Neural crest cell (in vitro differentiated cells): ENCODE measurements at regions not wholly inside any gene's neighbourhood (a gene's known extent, or its start where the extent isn't known, plus 50 kb on each side); places are given as distances from the start of the nearest gene placed in this dataset.

Experiments used
- DNase-seq: peaks from one replicate; pipeline ENCODE4 v3.0.0; 2021; ENCODE audit warnings: low read depth, mixed read lengths, low spot score
- H3K27ac Mint-ChIP-seq: one replicate; pipeline ENCODE4 v1.8.0; 2021; ENCODE audit warnings: mild to moderate bottlenecking, mixed read lengths; ENCODE audit not compliant: unreplicated experiment
- H3K27me3 Mint-ChIP-seq: 2 replicates; pipeline ENCODE4 v1.8.0; 2021; ENCODE audit warnings: low read depth, mild to moderate bottlenecking, mixed read lengths
- H3K36me3 Mint-ChIP-seq: 2 replicates; pipeline ENCODE4 v1.8.0; 2021; ENCODE audit warnings: low read depth, mild to moderate bottlenecking, mixed read lengths
- H3K4me1 Mint-ChIP-seq: 2 replicates; pipeline ENCODE4 v1.8.0; 2021; ENCODE audit warnings: mixed read lengths
- H3K4me3 Mint-ChIP-seq: one replicate; pipeline ENCODE4 v1.8.0; 2021; ENCODE audit warnings: mild to moderate bottlenecking, mixed read lengths
- H3K9me3 Mint-ChIP-seq: 2 replicates; pipeline ENCODE4 v1.8.0; 2021; ENCODE audit warnings: mixed read lengths
- CTCF ChIP-seq: fragments of 200-600 bp; sonication (generic); conservative IDR thresholded peaks from 2 replicates; pipeline ENCODE4 v1.5.0; 2021; ENCODE audit warnings: antibody characterized with exemption, mild to moderate bottlenecking

GRCh38 chr2:588074-588645, 89.0 kb downstream of the TMEM18 start:
- peaks cover 21% of the 10 kb centered on the region for H3K4me1 Mint-ChIP-seq
- H3K27me3 Mint-ChIP-seq: peaks cover 21% of the 10 kb centered on the region
- no peaks in the 10 kb centered on the region for H3K9me3 Mint-ChIP-seq
- H3K27ac Mint-ChIP-seq: no peak overlapping the region
- no peak for TF ChIP-seq CTCF
- no peaks in the 10 kb centered on the region for H3K36me3 Mint-ChIP-seq
- DNase-seq: no peak
- no peak overlapping the region for H3K4me3 Mint-ChIP-seq

GRCh38 chr2:587087-587960, 89.9 kb downstream of the TMEM18 start:
- H3K9me3 Mint-ChIP-seq: no peaks in the 10 kb centered on the region
- TF ChIP-seq CTCF: no peak
- H3K36me3 Mint-ChIP-seq: no peaks in the 10 kb centered on the region
- no peak for DNase-seq
- H3K27me3 Mint-ChIP-seq: peaks cover 21% of the 10 kb centered on the region
- no peak overlapping the region for H3K27ac Mint-ChIP-seq
- H3K4me3 Mint-ChIP-seq: no peak overlapping the region
- H3K4me1 Mint-ChIP-seq: peaks cover 21% of the 10 kb centered on the region

- Mint-ChIP-seq H3K27ac (peak overlapping the region; percentile 84), H3K27me3 (peaks cover 21% of the 10 kb centered on the region), H3K4me1 (peaks cover 21% of the 10 kb centered on the region), H3K36me3 (no peaks in the 10 kb centered on the region), H3K9me3 (no peaks in the 10 kb centered on the region), H3K4me3 (peak overlapping the region; percentile 59)
- DNase-seq: no peak
- TF ChIP-seq CTCF: no peak
Observed at GRCh38 chr2:586641-587076, 90.5 kb downstream of the TMEM18 start.

- Mint-ChIP-seq H3K27me3 (peaks cover 21% of the 10 kb centered on the region), H3K4me3 (no peak overlapping the region), H3K27ac (peak overlapping the region; percentile 19), H3K9me3 (no peaks in the 10 kb centered on the region), H3K36me3 (no peaks in the 10 kb centered on the region), H3K4me1 (peaks cover 21% of the 10 kb centered on the region)
- no peak for TF ChIP-seq CTCF
- no peak for DNase-seq
Observed at GRCh38 chr2:584863-585823, 92.1 kb downstream of the TMEM18 start.

DNA sequence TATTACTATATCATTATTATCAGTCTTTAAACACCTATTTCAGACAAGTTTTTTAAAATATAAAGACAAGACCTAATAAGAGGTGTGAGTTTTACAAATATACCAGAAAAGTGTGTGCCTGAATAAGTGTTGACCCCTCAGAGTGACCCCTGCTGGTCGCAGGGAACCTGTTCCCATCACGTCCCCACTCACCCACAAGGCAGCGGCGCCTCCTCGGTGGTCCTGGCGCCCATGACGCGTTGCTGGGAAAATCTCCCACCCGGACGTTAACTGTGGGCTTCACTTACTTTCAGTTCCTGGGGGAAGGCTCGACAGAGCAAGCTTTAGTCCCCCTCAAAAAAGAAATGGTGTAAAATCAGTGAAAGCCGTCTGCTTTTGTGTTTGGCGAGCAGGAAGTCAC, 93.5 kb downstream of the TMEM18 start:
- no peak overlapping the region for H3K4me3 Mint-ChIP-seq
- peaks cover 21% of the 10 kb centered on the region for H3K4me1 Mint-ChIP-seq
- TF ChIP-seq CTCF: no peak
- no peaks in the 10 kb centered on the region for H3K9me3 Mint-ChIP-seq
- H3K36me3 Mint-ChIP-seq: no peaks in the 10 kb centered on the region
- peaks cover 17% of the 10 kb centered on the region for H3K27me3 Mint-ChIP-seq
- DNase-seq: no peak
- H3K27ac Mint-ChIP-seq: no peak overlapping the region
